Upper lobe of left lung (tissue), 6 donors: ENCODE measurements at regions not wholly inside any gene's neighbourhood (a gene's known extent, or its start where the extent isn't known, plus 50 kb on each side); places are given as distances from the start of the nearest gene placed in this dataset.

Experiments used
- ATAC-seq, 2 donors: fragments of 200-7000 bp; cut with Tn5 transposase; one replicate each; pipeline ENCODE4 v1.9.1; 2022; ENCODE audit warnings: mild to moderate bottlenecking in 2 of 2, moderate library complexity in 2 of 2; ENCODE audit not compliant: low FRiP score in 2 of 2
- DNase-seq, 2 donors: peaks; one replicate each; pipeline ENCODE4 v3.0.0-alpha.2; 2019 to 2020
- H3K27ac ChIP-seq, 4 donors: fragments of 200-600 bp; sonication (generic); one replicate each; pipeline ENCODE4 v1.5.1; 2016 to 2019
- H3K27me3 ChIP-seq, 4 donors: fragments of 200-600 bp; sonication (generic); one replicate each; pipeline ENCODE4 v1.5.1; 2017 to 2019
- H3K36me3 ChIP-seq, 4 donors: fragments of 200-600 bp; sonication (generic); one replicate each; pipeline ENCODE4 v1.5.1; 2016 to 2019
- H3K4me1 ChIP-seq, 4 donors: fragments of 200-600 bp; sonication (generic); one replicate each; pipeline ENCODE4 v1.5.1; 2018 to 2019
- H3K4me3 ChIP-seq, 4 donors: fragments of 200-600 bp; sonication (generic); one replicate each; pipeline ENCODE4 v1.5.1; 2017 to 2019; ENCODE audit warnings: mild to moderate bottlenecking in 2 of 4, moderate library complexity in 1 of 4
- H3K9me3 ChIP-seq, 4 donors: fragments of 200-600 bp; sonication (generic); one replicate each; pipeline ENCODE4 v1.5.1; 2018 to 2019
- EP300 ChIP-seq, 4 donors: sonication (generic); formaldehyde crosslinking; IDR thresholded peaks; one replicate each; pipeline ENCODE4 v1.5.1; 2017; ENCODE audit warnings: antibody characterized with exemption in 4 of 4, control low read depth in 2 of 4
- POLR2A ChIP-seq, 4 donors: fragments of 450-650 bp; IDR thresholded peaks; one replicate each; pipeline ENCODE4 v1.5.1; 2016 to 2017; ENCODE audit warnings: antibody characterized with exemption in 4 of 4, mild to moderate bottlenecking in 2 of 4
- POLR2AphosphoS5 ChIP-seq, 2 donors: sonication (generic); formaldehyde crosslinking; IDR thresholded peaks; one replicate each; pipeline ENCODE4 v1.5.1; 2017; ENCODE audit warnings: antibody characterized with exemption in 2 of 2
- WGBS, 2 donors: methylation state at CpG; one replicate each; pipeline ENCODE4 v1.1.5; 2017 to 2018; 5-methylcytosine and 5-hydroxymethylcytosine counted together
- TF ChIP-seq, protein P1 (sequence below), 6 experiments: fragments of 450-650 bp in 4 of 6; fragments of 200-600 bp in 2 of 6; sonication (generic) in 2 of 6; IDR thresholded peaks; one replicate each; pipeline ENCODE4 v1.5.1; 2016 to 2019; ENCODE audit warnings: antibody characterized with exemption in 6 of 6
- donor health status: DM: no; HTN: no; CAD: no; lungs with moderate emphysema.
- donor health status: DM: no; HTN: yes; CAD: no; lungs with severe emphysema.

DNA sequence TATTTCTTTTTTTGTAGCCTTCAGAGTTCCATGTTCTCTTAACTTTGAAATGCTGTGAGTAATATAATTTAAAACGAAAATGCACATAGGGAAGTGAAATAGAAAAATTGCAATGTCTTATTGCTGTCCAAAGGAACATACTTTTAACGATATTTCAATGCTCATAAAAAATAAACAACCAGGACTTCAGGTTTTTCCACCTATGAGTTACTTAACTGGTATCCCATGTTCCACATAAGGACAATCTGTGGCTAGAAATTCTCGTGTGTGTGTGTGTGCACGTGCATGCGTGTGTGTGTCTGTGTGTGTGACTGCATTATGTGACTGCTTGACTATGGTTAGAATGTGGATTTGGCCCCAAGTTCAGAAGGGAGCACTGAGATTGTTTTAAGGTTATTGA, 200.8 kb upstream of the ADGRL4 start:
- DNase-seq (no peak), ATAC-seq (no peak)
- Histone ChIP-seq H3K4me3 (no peak overlapping the region), H3K36me3 (no peaks in the 10 kb centered on the region), H3K27me3 (no peaks in the 10 kb centered on the region), H3K27ac (no peak overlapping the region), H3K4me1 (no peaks in the 10 kb centered on the region), H3K9me3 (no peaks in the 10 kb centered on the region)
- 84 to 87% methylated on average over 5 of the region's 5 CpGs for WGBS, 2 donors
- TF ChIP-seq POLR2A (IDR thresholded peaks at IDR 0.05) (no peak), POLR2AphosphoS5 (IDR thresholded peaks at IDR 0.05) (no peak), EP300 (IDR thresholded peaks at IDR 0.05) (no peak)
- TF ChIP-seq, protein P1, sequence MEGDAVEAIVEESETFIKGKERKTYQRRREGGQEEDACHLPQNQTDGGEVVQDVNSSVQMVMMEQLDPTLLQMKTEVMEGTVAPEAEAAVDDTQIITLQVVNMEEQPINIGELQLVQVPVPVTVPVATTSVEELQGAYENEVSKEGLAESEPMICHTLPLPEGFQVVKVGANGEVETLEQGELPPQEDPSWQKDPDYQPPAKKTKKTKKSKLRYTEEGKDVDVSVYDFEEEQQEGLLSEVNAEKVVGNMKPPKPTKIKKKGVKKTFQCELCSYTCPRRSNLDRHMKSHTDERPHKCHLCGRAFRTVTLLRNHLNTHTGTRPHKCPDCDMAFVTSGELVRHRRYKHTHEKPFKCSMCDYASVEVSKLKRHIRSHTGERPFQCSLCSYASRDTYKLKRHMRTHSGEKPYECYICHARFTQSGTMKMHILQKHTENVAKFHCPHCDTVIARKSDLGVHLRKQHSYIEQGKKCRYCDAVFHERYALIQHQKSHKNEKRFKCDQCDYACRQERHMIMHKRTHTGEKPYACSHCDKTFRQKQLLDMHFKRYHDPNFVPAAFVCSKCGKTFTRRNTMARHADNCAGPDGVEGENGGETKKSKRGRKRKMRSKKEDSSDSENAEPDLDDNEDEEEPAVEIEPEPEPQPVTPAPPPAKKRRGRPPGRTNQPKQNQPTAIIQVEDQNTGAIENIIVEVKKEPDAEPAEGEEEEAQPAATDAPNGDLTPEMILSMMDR (IDR thresholded peaks at IDR 0.05), result no peak

DNA sequence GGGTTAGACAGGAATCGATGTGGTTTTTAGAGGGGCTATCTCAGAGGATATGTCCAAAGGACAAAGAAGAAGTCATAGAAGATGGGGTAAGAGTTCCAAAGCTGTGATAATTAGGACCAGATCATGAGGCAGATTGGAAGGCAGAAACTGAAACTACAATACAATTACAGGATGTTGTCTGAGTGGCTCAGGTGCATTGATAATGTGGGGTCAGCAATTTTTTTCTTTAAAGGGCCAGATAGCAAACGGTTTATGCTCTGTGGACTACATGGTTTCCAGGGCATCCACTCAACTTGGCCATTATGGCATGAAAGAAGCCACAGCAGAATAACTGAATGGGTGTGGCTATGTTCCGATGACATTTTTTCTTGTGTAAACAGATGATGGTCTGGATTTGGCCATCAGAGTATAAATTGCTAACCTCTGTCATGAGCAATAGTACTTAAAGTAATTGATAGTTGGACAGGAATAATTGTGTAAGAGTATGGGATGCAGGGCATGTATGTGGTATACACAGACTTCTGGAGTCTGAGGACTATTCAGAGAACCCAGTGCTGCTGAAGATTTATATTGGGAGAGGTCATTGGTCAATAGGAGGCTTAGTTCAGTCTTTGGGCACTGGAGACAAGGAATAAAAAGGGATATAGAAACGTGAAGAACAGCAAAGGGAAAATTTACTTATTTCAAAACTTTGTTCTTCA, 198.4 kb upstream of the ADGRL4 start:
- ATAC-seq, result no peak
- WGBS, 2 donors, result 61% methylated on average over 4 of the region's 4 CpGs

DNA sequence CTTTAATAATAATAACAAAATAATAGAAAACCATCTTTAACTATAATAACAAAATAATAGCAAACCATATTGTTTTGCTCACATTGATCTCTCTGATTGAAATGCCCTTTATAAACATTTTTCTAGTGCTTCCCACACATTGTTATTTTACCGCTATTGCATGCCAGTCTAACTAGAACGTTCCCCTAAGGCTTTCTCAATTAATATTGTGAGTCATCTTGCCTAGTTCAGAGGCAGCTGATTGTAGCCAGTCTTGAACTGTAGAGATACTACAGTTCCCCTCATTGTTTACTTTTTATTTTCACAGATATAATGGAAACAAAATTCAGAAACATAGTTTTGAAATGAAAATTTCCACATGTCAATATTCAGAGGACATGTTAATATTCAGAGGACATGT, 192.3 kb upstream of the ADGRL4 start:
- ATAC-seq, result no peak
- WGBS, 2 donors, result 0 to 22% methylated on average over 2 of the region's 2 CpGs
- Histone ChIP-seq H3K4me1 (no peaks in the 10 kb centered on the region), H3K27ac (no peak overlapping the region), H3K4me3 (no peak overlapping the region), H3K9me3 (no peaks in the 10 kb centered on the region), H3K27me3 (no peaks in the 10 kb centered on the region), H3K36me3 (no peaks in the 10 kb centered on the region)
- no peak for DNase-seq
- TF ChIP-seq, protein P1 (IDR thresholded peaks at IDR 0.05), result no peak
- no peak for TF ChIP-seq EP300 (IDR thresholded peaks at IDR 0.05)
- no peak for TF ChIP-seq POLR2A (IDR thresholded peaks at IDR 0.05)
- TF ChIP-seq POLR2AphosphoS5 (IDR thresholded peaks at IDR 0.05), result no peak

More for the DNA sequence above, 198.4 kb upstream of the ADGRL4 start:
- no peak overlapping the region for H3K27ac ChIP-seq
- no peaks in the 10 kb centered on the region for H3K9me3 ChIP-seq
- H3K27me3 ChIP-seq, result no peaks in the 10 kb centered on the region
- H3K4me1 ChIP-seq, result no peaks in the 10 kb centered on the region
- no peak overlapping the region for H3K4me3 ChIP-seq
- no peaks in the 10 kb centered on the region for H3K36me3 ChIP-seq
- TF ChIP-seq POLR2A (IDR thresholded peaks at IDR 0.05) (no peak), EP300 (IDR thresholded peaks at IDR 0.05) (no peak), POLR2AphosphoS5 (IDR thresholded peaks at IDR 0.05) (no peak)
- TF ChIP-seq, protein P1 (IDR thresholded peaks at IDR 0.05), result no peak
- DNase-seq, result no peak

DNA sequence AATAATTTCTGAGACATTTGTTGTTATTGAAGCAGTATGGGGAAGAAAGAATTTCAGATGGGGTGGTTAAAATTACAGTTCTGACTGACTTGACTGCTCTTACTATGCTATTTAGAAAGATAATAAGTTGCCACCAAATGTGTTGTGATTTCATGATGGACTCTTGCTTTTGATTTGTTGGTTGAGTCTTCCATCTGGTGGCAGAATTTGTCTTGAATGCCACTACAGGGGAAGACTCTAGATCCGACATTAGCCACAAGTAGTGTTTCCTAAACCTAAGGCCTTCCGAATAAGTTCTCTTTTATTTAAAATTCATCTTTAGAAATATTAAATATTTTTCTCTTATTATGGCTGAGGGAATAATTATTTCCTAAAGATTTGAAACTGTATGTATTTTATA, 190.9 kb upstream of the ADGRL4 start:
- no peaks in the 10 kb centered on the region for H3K27me3 ChIP-seq
- ATAC-seq, result no peak
- 68 to 78% methylated on average over 2 of the region's 2 CpGs for WGBS, 2 donors

More for the DNA sequence above, 190.9 kb upstream of the ADGRL4 start:
- Histone ChIP-seq H3K4me1 (no peaks in the 10 kb centered on the region), H3K4me3 (no peak overlapping the region), H3K27ac (no peak overlapping the region), H3K36me3 (no peaks in the 10 kb centered on the region), H3K9me3 (no peaks in the 10 kb centered on the region)
- TF ChIP-seq POLR2AphosphoS5 (IDR thresholded peaks at IDR 0.05), result no peak
- TF ChIP-seq, protein P1 (IDR thresholded peaks at IDR 0.05), result peak in 3 of 6 experiments; percentile 9 to 31 (median 23)
- no peak for DNase-seq
